DMS153 (cell line): ENCODE measurements at regions not wholly inside any gene's neighbourhood (a gene's known extent, or its start where the extent isn't known, plus 50 kb on each side); places are given as distances from the start of the nearest gene placed in this dataset.

ENCODE experiments used
- DNase-seq: peaks from one replicate; lab custom pipeline; 2025; lab: John Stamatoyannopoulos, UW

- DNase-seq: no peak
Measured at GRCh38 chr12:111110556-111110955, 190.2 kb upstream of the MYL2 start.

DNA sequence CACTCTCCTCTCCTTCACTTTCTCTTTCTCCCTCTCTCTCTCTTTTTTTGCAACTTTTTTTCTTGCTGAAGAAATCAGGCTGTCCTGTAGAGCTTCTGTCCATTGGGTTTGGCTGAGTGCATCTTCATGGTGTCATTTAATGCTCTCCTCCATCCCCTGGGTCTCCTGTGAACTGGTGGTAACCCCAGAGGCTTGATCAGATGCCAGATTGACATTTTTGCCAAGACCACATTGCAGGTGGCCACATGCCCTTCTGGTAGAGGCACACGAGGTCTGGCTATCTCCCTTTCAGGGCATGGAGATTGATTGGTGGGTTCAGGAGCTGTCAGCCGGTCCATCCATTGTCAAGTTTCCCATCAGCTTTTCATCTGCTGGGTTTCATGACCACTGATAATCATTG lies 188.3 kb upstream of the MYL2 start:
- DNase-seq: no peak

- no peak for DNase-seq
Measured at GRCh38 chr12:111107392-111108178, 187.2 kb upstream of the MYL2 start.

DNA sequence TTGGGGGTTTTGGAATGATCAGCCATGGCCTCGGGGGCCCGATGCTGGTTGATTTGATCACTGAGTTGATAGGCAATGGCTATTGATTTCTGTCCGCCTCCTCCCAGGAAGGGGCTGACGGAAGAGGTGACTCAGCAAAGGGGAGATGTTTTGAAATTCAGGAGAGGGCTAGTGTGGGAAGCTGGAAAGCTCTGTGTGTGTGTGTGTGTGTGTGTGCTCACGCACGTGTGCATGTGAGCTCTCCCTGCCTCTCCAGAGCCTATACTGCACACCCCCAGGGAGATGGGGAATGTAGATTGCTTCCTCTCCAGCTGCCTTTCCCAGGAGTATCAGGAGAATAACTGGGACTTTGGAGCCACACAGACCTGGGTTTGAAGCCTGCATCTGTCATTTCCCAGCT lies 184.9 kb upstream of the MYL2 start:
- no peak for DNase-seq

GRCh38 chr12:111103583-111103982 lies 183.2 kb upstream of the MYL2 start:
- no peak for DNase-seq

DNA sequence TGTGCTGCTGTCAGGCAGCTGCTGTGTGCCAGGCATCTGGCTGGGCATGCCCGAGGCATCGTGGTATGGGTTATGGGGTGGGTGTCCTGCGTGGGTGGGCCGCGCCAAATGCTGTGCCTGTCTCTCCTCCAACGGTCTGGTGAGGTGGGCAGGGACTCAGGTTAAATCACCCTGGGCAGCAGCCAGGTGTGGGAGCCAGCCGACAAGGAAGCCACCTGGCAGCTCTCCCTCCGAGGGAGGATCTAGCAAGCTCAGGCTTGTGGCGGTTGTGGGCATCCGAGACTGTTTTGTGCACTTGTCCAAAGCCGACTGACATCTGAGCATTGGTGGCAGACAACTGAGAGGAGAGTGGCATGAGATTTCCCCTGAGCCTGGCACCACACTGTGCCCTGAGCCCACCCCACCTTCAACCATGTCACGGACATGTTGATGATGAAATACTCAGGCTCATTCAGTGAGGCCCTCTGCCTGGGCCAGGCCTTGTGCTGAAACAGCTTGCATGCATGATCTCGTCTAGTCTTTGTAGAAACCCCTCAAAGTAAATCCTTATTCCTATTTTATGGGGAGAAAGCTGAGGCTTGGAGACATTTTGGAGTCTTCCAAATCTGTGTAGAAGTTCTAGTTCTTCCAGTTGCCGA lies 181.8 kb upstream of the MYL2 start:
- peak; percentile 69 for DNase-seq

DNA sequence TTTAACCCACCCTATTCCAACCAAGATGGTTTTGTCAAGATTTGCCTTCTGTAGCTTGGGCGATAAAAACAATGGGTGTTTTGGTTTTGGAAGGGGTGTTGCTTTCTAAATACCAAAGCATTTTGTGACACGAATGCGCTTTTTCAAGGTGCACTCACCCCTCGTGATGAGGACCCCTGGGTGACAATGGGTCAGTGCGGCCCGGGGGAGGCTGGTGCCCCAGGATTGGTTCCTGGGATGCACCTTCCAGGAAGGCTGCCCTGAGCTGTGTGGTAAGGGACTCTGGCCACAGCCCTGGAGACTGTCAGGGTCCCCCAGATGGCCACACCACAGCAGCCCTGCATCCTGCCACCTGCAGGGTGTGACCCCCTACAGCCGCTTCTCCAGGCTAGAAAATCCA lies 180.6 kb upstream of the MYL2 start:
- no peak for DNase-seq

GRCh38 chr12:111100554-111100953 lies 180.2 kb upstream of the MYL2 start:
- DNase-seq: no peak

GRCh38 chr12:111100003-111100402 lies 179.6 kb upstream of the MYL2 start:
- DNase-seq: no peak

- DNase-seq: no peak
Measured at GRCh38 chr12:111099186-111099585, 178.8 kb upstream of the MYL2 start.

- no peak for DNase-seq
Measured at GRCh38 chr12:111094157-111095010, 174.0 kb upstream of the MYL2 start.

- DNase-seq: no peak
Measured at GRCh38 chr12:111093428-111094142, 173.2 kb upstream of the MYL2 start.

DNA sequence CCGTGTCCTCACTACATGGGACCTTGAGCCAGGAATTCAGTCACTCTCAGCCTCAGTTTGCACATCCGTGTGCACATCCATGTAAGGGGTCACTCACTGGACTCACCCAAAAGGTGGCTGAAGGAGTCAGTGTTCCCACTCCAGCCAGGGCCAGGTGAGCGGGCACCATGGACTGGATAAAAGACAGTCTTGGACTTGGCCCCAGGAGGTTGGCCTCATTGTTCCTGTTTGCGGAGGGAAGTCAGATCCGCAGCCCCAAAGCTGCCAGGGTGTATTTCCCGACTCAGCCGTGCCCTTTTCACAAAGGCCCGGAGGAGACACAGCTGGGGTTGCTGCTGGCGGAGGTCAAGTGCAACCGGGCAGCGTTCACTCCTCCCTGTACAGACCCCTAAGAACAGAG lies 170.7 kb upstream of the MYL2 start:
- no peak for DNase-seq

DNA sequence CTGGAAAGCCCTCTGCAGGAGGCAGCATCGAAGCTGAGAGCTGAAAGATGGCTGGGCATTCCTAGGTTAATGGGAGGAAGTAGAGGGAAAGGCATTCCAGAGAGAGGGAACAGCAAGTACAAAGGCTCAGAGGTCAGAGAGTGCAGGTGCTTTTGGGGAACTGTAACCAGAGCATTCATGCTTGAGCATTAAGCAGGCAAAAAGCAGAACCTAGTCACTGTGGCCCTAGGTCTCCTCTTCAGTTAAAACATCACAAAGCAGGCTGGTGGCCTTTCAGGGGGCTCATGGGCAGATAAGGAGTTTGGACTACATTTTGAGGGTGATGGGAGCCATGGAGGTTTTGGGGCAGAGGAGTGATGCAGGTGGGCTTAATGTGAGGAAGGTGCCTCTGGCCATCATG lies 169.2 kb upstream of the MYL2 start:
- no peak for DNase-seq

GRCh38 chr12:111088409-111088808 lies 168.0 kb upstream of the MYL2 start:
- DNase-seq: no peak

GRCh38 chr12:111086947-111087700 lies 166.7 kb upstream of the MYL2 start:
- DNase-seq: peak; percentile 16

- DNase-seq: no peak
Measured at GRCh38 chr12:111085096-111085495, 164.7 kb upstream of the MYL2 start.

DNA sequence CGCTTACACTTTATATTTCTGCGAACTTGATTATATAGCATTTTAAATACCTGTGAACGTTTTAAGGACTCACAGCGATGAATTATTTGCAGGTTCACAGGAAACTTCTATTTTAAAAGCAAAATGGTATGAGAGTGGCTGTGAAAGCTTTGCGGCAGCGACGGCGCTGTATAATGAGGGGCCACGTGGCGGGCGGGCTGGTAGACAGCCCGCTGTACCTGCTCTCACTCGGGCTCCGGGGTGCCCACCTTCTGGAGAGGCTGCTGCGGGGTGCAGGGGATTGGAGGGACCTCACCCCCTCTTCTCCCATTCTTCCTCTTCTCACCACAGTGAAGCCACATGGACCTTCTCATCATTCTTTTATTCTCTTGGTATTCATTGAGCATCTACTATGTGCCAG lies 164.2 kb upstream of the MYL2 start:
- DNase-seq: no peak

GRCh38 chr12:111084158-111084557 lies 163.8 kb upstream of the MYL2 start:
- DNase-seq: no peak

GRCh38 chr12:111081600-111081999 lies 161.2 kb upstream of the MYL2 start:
- no peak for DNase-seq

- DNase-seq: no peak
Measured at GRCh38 chr12:111078731-111079130, 158.4 kb upstream of the MYL2 start.
